Body of pancreas (tissue), 4 donors: ENCODE measurements at regions not wholly inside any gene's neighbourhood (a gene's known extent, or its start where the extent isn't known, plus 50 kb on each side); places are given as distances from the start of the nearest gene placed in this dataset.
A peak's percentile ranks its signal among the peaks of the same experiment; 100 is the strongest.

ENCODE experiments used
- ATAC-seq: fragments of 150-250 bp; one replicate; pipeline ENCODE4 v1.9.1; 2016
- DNase-seq, 4 donors: peaks; one replicate each; pipeline ENCODE4 v3.0.0-alpha.2; 2019
- H3K27ac ChIP-seq, 4 donors: fragments of 200-600 bp; sonication (generic); 1 replicate in 3 of 4; 2 replicates in 1 of 4; pipeline versions ENCODE4 v1.5.1 to v1.6.1; 2016 to 2019; ENCODE audit warnings: mild to moderate bottlenecking in 1 of 4, mixed read lengths in 1 of 4, moderate library complexity in 1 of 4
- H3K27me3 ChIP-seq, 2 donors: fragments of 200-600 bp; sonication (generic); one replicate each; pipeline ENCODE4 v1.6.0; 2016; ENCODE audit warnings: mild to moderate bottlenecking in 1 of 2
- H3K36me3 ChIP-seq, 2 donors: fragments of 200-600 bp; sonication (generic); replicated peaks in 1 of 2; 2 replicates each; pipeline ENCODE4 v1.5.1; 2016; ENCODE audit warnings: low read depth in 2 of 2; ENCODE audit not compliant: insufficient read depth in 1 of 2
- H3K4me1 ChIP-seq: fragments of 200-600 bp; sonication (generic); one replicate; pipeline ENCODE4 v1.6.0; 2016
- H3K4me3 ChIP-seq, 2 donors: fragments of 200-600 bp; sonication (generic); 1 replicate in 1 of 2; 2 replicates in 1 of 2; pipeline ENCODE4 v1.5.1; 2016 to 2019
- H3K9me3 ChIP-seq, 3 donors: fragments of 200-600 bp; sonication (generic); 1 replicate in 2 of 3; 2 replicates in 1 of 3; pipeline ENCODE4 v1.5.1; 2016
- POLR2A ChIP-seq, 3 donors: fragments of 450-650 bp; IDR thresholded peaks; one replicate each; pipeline ENCODE4 v1.6.1; 2016; ENCODE audit warnings: antibody characterized with exemption in 3 of 3, mild to moderate bottlenecking in 2 of 3
- WGBS, 2 donors: methylation state at CpG; one replicate each; pipeline ENCODE4 v1.1.5; 2017; 5-methylcytosine and 5-hydroxymethylcytosine counted together
- intact Hi-C: fragments of 100-400 bp; cut with DNase I; formaldehyde crosslinking; loops from one replicate; pipeline ENCODE4 v1.15.1; 2023
- TF ChIP-seq, protein P1 (sequence below), 7 experiments: fragments of 450-650 bp in 4 of 7; fragments of 200-600 bp in 3 of 7; sonication (generic) in 3 of 7; IDR thresholded peaks; one replicate each; pipeline ENCODE4 v1.5.1; 2016 to 2019; ENCODE audit warnings: antibody characterized with exemption in 7 of 7

DNA sequence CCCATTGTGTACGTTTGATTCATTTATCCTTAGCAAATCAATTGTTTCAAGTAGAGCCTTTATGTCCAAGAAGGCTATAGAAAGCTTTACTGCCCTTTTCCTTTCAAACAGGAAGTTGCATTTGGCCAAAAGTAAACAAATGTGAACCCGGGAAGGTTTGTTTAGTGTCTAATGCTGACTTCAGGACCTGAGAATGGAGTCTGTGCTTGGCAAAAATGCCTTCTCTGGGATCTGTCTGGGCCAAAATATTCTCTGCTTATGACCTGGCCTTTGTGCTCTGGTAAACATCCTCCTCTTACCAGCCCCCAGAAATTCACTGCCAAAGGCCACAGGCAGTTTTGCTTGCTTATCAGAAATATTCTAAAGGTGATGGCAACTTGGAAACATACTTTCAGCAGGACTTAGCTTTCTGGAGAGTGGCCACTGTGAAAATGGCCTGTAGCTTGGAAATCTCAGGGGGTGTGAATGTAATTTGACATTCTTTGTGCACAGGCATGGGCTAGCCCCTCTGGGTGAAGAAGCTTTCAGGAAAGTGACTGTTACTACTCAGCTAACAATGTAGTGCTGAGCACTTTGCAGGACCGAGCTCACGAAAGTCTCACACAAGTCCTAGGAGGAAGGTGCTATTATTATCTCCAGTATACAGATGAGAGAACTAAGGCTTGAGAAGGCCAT, 199.5 kb downstream of the PTEN start:
- ATAC-seq, result peak; percentile 68
- Histone ChIP-seq H3K27ac (peak overlapping the region; percentile 35 to 46 (median 38)), H3K9me3 (no peaks in the 10 kb centered on the region), H3K27me3 (no peaks in the 10 kb centered on the region), H3K4me3 (no peak overlapping the region), H3K4me1 (peaks cover 17% of the 10 kb centered on the region), H3K36me3 (no peaks in the 10 kb centered on the region)
- intact Hi-C loops, result no loop called here
- 56 to 60% methylated on average over 4 of the region's 4 CpGs for WGBS, 2 donors
- TF ChIP-seq, protein P1, sequence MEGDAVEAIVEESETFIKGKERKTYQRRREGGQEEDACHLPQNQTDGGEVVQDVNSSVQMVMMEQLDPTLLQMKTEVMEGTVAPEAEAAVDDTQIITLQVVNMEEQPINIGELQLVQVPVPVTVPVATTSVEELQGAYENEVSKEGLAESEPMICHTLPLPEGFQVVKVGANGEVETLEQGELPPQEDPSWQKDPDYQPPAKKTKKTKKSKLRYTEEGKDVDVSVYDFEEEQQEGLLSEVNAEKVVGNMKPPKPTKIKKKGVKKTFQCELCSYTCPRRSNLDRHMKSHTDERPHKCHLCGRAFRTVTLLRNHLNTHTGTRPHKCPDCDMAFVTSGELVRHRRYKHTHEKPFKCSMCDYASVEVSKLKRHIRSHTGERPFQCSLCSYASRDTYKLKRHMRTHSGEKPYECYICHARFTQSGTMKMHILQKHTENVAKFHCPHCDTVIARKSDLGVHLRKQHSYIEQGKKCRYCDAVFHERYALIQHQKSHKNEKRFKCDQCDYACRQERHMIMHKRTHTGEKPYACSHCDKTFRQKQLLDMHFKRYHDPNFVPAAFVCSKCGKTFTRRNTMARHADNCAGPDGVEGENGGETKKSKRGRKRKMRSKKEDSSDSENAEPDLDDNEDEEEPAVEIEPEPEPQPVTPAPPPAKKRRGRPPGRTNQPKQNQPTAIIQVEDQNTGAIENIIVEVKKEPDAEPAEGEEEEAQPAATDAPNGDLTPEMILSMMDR (IDR thresholded peaks at IDR 0.05), result no peak
- TF ChIP-seq POLR2A (IDR thresholded peaks at IDR 0.05), result no peak
- no peak for DNase-seq

DNA sequence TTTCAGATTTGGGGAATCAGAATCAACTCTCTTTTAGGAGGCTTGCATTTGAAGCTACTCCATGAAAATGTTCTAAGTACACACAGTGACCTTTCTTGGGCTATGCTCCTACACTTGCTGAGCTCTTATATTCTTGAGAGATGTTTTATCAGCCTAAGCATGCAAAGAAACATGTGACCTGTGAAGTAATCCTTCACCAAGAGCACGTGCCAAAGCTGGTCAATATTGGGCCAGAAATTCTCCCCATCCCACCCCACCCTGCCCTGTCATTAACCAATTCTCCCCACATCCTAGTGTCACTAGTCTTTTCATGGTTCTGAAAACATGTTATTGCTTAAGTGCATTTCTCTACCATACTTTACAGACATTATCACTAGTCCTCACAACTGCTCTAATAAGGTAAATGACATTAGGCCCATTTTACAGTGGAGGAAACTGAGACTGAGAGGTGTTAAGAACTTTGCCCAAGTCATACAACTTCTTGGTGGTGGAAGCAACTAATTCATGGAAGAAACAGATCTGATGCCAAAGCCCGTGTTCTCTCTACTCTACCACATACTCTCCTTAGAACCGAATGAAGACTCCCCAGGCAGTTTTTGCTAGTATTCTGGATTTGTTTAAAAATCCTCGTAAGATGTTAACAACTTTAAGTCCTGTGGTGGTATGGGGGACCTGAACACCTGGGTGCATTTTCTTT, 200.6 kb downstream of the PTEN start:
- H3K9me3 ChIP-seq, result no peaks in the 10 kb centered on the region
- no peak for ATAC-seq
- no peak for TF ChIP-seq POLR2A (IDR thresholded peaks at IDR 0.05)
- TF ChIP-seq, protein P1 (IDR thresholded peaks at IDR 0.05), result no peak
- H3K27ac ChIP-seq, result peak overlapping the region in 1 of 4 donors; percentile 60
- peaks cover 17% of the 10 kb centered on the region for H3K4me1 ChIP-seq
- H3K4me3 ChIP-seq, result no peak overlapping the region
- no peak for DNase-seq
- intact Hi-C loops, result no loop called here
- 30 to 43% methylated on average over 4 of the region's 4 CpGs for WGBS, 2 donors
- H3K36me3 ChIP-seq, result no peaks in the 10 kb centered on the region
- H3K27me3 ChIP-seq, result no peaks in the 10 kb centered on the region

DNA sequence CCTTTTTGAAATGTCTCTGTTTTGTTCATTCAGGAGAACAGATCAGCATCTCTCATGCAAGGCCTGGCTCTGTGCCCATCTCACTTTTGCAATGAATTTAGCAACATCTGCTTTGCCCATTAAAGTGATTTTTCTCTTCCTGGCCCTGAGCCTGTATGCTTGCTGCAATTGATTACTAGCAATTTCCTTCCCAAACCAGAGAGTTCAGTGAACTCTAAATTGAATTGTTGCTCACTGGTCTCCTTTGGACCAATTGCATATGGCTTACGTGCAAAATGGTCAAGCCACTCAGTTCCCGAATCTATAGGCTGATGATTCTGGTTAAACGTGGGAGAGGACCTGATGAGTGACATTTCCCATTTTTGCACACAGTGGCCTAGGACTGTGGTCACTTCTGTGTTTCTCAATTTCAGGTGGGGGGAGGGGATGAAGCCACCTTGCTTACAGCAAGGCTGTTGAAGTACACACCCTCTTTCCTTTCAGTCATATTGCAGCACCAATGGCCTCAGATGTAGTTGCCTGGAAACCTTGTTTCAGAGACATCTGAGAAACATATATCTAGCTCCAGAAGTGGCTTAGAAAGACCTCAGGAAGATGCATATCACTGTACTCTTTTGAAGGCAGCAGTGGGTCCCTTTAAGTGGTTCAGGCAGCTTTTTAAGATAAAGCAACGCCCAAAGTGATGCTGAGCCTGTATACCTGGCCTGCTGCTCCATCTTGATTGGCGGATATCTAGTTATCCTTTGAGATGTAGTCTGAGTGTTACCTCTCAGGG, 201.4 kb downstream of the PTEN start:
- H3K4me3 ChIP-seq, result no peak overlapping the region
- no peaks in the 10 kb centered on the region for H3K27me3 ChIP-seq
- WGBS, 2 donors, result 73 to 89% methylated on average over 5 of the region's 5 CpGs
- intact Hi-C loops, result no loop called here
- TF ChIP-seq, protein P1 (IDR thresholded peaks at IDR 0.05), result no peak
- no peak for TF ChIP-seq POLR2A (IDR thresholded peaks at IDR 0.05)
- peak overlapping the region in 2 of 4 donors; percentile 25 to 60 for H3K27ac ChIP-seq
- H3K9me3 ChIP-seq, result no peaks in the 10 kb centered on the region
- DNase-seq (peak; percentile 35 to 78 (median 56)), ATAC-seq (no peak)
- H3K4me1 ChIP-seq, result peaks cover 17% of the 10 kb centered on the region
- no peaks in the 10 kb centered on the region for H3K36me3 ChIP-seq

DNA sequence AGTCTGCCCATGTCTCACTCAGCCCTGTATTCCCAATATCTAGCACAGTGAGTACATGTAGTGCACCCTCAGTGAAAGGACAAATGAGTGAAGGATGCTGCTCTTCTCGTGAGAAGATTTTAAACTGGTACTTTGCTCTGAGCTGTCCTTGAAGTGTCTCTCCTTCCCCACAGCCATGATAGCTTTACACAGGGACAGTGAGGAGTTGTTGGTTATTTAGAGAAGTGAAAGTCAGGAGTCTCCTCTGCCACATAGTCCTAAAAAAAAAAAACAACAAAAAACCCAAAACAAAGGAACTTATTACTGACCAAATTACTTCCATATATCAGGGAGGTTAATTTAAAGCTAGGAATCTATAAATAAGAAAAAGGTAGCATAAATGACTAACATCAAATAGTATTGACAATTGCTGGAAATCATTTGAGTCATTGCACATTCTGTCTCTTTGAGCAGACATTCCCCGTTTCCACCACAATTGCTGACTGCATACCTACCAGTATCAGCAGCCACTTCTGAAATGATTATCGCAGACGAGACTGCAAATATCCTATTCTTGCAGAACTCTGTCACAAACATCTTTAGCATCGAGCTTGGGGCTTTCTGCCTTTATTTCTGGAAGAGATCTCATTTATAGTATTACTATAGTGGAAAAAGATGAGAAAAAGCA, 202.1 kb downstream of the PTEN start:
- no peak overlapping the region for H3K4me3 ChIP-seq
- peaks cover 17% of the 10 kb centered on the region for H3K4me1 ChIP-seq
- DNase-seq (no peak), ATAC-seq (no peak)
- 75 to 83% methylated on average over 5 of the region's 5 CpGs for WGBS, 2 donors
- H3K27me3 ChIP-seq, result no peaks in the 10 kb centered on the region
- H3K36me3 ChIP-seq, result no peaks in the 10 kb centered on the region
- H3K9me3 ChIP-seq, result no peaks in the 10 kb centered on the region
- H3K27ac ChIP-seq, result peak overlapping the region in 2 of 4 donors; percentile 25 to 60
- no peak for TF ChIP-seq POLR2A (IDR thresholded peaks at IDR 0.05)
- TF ChIP-seq, protein P1 (IDR thresholded peaks at IDR 0.05), result no peak
- intact Hi-C loops, result no loop called here
